Adrenal gland (tissue), 9 donors: ENCODE measurements at regions not wholly inside any gene's neighbourhood (a gene's known extent, or its start where the extent isn't known, plus 50 kb on each side); places are given as distances from the start of the nearest gene placed in this dataset.

ENCODE experiments used
- DNase-seq, 7 donors: peaks; one replicate each; pipeline ENCODE4 v3.0.0-alpha.2; 2019 to 2020
- H3K27ac ChIP-seq, 5 donors: fragments of 200-600 bp; sonication (generic) in 4 of 5; 1 replicate in 3 of 5; 2 replicates in 2 of 5; pipeline versions ENCODE4 v1.5.1 to v1.8.0; 2016 to 2020; ENCODE audit warnings: mild to moderate bottlenecking in 1 of 5
- H3K27me3 ChIP-seq: fragments of 200-600 bp; 2 replicates; pipeline ENCODE4 v1.8.0; 2021
- H3K36me3 ChIP-seq, 2 donors: fragments of 200-600 bp; replicated peaks in 1 of 2; 1 replicate in 1 of 2; 2 replicates in 1 of 2; pipeline versions ENCODE4 v1.5.1 to v1.8.0; 2018 to 2022
- H3K4me1 ChIP-seq, 2 donors: fragments of 200-600 bp; replicated peaks in 1 of 2; 1 replicate in 1 of 2; 2 replicates in 1 of 2; pipeline versions ENCODE4 v1.5.1 to v1.8.0; 2018 to 2021
- H3K4me3 ChIP-seq, 4 donors: fragments of 200-600 bp; sonication (generic) in 3 of 4; one replicate each; pipeline ENCODE4 v1.5.1; 2016 to 2018
- H3K9me3 ChIP-seq, 3 donors: fragments of 200-600 bp; sonication (generic) in 1 of 3; replicated peaks in 1 of 3; 1 replicate in 2 of 3; 2 replicates in 1 of 3; pipeline versions ENCODE4 v1.5.1 to v1.8.0; 2016 to 2021
- CTCF ChIP-seq, 6 experiments: fragments of 450-650 bp in 4 of 6; fragments of 200-600 bp in 2 of 6; sonication (generic) in 1 of 6; IDR thresholded peaks; 1 replicate in 5 of 6; 2 replicates in 1 of 6; pipeline versions ENCODE4 v1.5.1 to v1.8.0; 2016 to 2021; ENCODE audit warnings: antibody characterized with exemption in 6 of 6, mild to moderate bottlenecking in 2 of 6, moderate library complexity in 1 of 6
- POLR2A ChIP-seq, 2 donors: fragments of 450-650 bp; IDR thresholded peaks; one replicate each; pipeline ENCODE4 v1.6.1; 2017; ENCODE audit warnings: antibody characterized with exemption in 2 of 2, mild to moderate bottlenecking in 2 of 2, moderate library complexity in 1 of 2
- WGBS, 4 donors: extraction: QIAGEN DNeasy Blood & Tissue Kit in 2 of 4; methylation state at CpG; one replicate each; pipeline versions ENCODE4 v1.1.5 to v1.1.7; 2013 to 2017; 5-methylcytosine and 5-hydroxymethylcytosine counted together
- intact Hi-C, 2 donors: fragments of 100-400 bp; cut with DNase I; formaldehyde crosslinking; loops; one replicate each; pipeline versions ENCODE4 v1.14.1 to v1.15.0; 2022 to 2023
- donor health status: healthy with polysubstance abuse.
- donor health status: Bipolar disorder and iron deficiency.
- donor health status: DM: yes; HTN: yes; CAD: no.
- donor health status: DM: no; HTN: no; CAD: no.
- donor health status: DM: no; HTN: no; CAD: no.

DNA sequence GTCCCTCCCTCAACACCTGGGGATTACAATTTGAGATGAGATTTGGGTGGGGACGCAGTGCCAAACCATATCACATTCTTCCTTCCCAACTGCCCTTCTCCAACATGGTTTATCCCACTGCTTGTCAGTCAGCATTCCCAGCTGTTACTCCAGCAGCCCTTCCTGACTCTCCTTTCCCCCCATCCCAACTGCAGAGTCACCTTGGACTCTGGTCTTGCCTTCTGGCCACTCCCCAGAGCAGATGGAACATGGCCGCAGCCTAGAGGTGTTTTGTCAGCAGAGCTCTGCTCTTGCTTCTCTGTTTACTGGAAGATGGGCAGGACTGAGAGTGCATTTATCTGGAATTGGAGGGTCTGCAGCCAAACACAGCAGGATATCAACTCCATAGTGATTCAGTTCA lies 51.2 kb upstream of the MEX3C start:
- Histone ChIP-seq H3K27ac (no peak overlapping the region), H3K9me3 (no peaks in the 10 kb centered on the region), H3K4me3 (no peak overlapping the region), H3K4me1 (no peaks in the 10 kb centered on the region), H3K36me3 (no peaks in the 10 kb centered on the region), H3K27me3 (no peaks in the 10 kb centered on the region)
- intact Hi-C loops: no loop called here
- TF ChIP-seq CTCF (IDR thresholded peaks at IDR 0.05): no peak
- no peak for TF ChIP-seq POLR2A (IDR thresholded peaks at IDR 0.05)
- WGBS, 4 donors: 92 to 100% (median 96%) methylated on average over 2 of the region's 2 CpGs
- DNase-seq: no peak

GRCh38 chr18:51250006-51250405 lies 52.5 kb upstream of the MEX3C start:
- H3K27me3 ChIP-seq: no peaks in the 10 kb centered on the region
- no peaks in the 10 kb centered on the region for H3K9me3 ChIP-seq
- no peaks in the 10 kb centered on the region for H3K36me3 ChIP-seq
- no peaks in the 10 kb centered on the region for H3K4me1 ChIP-seq
- intact Hi-C loops: no loop called here
- no peak for DNase-seq
- H3K27ac ChIP-seq: no peak overlapping the region
- H3K4me3 ChIP-seq: no peak overlapping the region
- WGBS, 4 donors: 57 to 81% (median 75%) methylated on average over 3 to 4 of the region's 4 CpGs
- TF ChIP-seq CTCF (IDR thresholded peaks at IDR 0.05): no peak
- TF ChIP-seq POLR2A (IDR thresholded peaks at IDR 0.05): no peak

- intact Hi-C loops: no loop called here
- Histone ChIP-seq H3K36me3 (no peaks in the 10 kb centered on the region), H3K9me3 (no peaks in the 10 kb centered on the region), H3K4me1 (no peaks in the 10 kb centered on the region), H3K27ac (no peak overlapping the region), H3K27me3 (no peaks in the 10 kb centered on the region), H3K4me3 (no peak overlapping the region)
- 75 to 85% (median 81%) methylated on average over 3 of the region's 3 CpGs for WGBS, 4 donors
- TF ChIP-seq POLR2A (IDR thresholded peaks at IDR 0.05): no peak
- TF ChIP-seq CTCF (IDR thresholded peaks at IDR 0.05): no peak
- no peak for DNase-seq
These were observed 53.1 kb upstream of the MEX3C start for GRCh38 chr18:51250458-51251024.

- H3K4me1 ChIP-seq: peaks cover 0 to 3% of the 10 kb centered on the region in 2 donors
- TF ChIP-seq CTCF (IDR thresholded peaks at IDR 0.05) (no peak), POLR2A (IDR thresholded peaks at IDR 0.05) (no peak)
- no peaks in the 10 kb centered on the region for H3K36me3 ChIP-seq
- H3K27me3 ChIP-seq: no peaks in the 10 kb centered on the region
- intact Hi-C loops: no loop called here
- DNase-seq: no peak
- no peak overlapping the region for H3K4me3 ChIP-seq
- H3K9me3 ChIP-seq: no peaks in the 10 kb centered on the region
- H3K27ac ChIP-seq: no peak overlapping the region
These were observed 54.1 kb upstream of the MEX3C start for GRCh38 chr18:51251625-51252024.
